GM12878 (cell line): ENCODE measurements at regions not wholly inside any gene's neighbourhood (a gene's known extent, or its start where the extent isn't known, plus 50 kb on each side); places are given as distances from the start of the nearest gene placed in this dataset.

ENCODE experiments used
- ATAC-seq: fragments of 200-7000 bp; cut with Tn5 transposase; 3 replicates; pipeline ENCODE4 v1.9.1; 2020; ENCODE audit warnings: mild to moderate bottlenecking, moderate library complexity
- BruUV-seq: library from RNA; stranded (reverse); fragments of 400-500 nt; replicated peaks from 2 replicates; lab custom pipeline; 2021; lab: Mats Ljungman, UMichigan
- CTCF ChIA-PET: fragments of 300-600 bp; sonication (Branson Sonifier 250); formaldehyde crosslinking; extraction: SDS; loops from one replicate; lab custom pipeline; 2021; ENCODE audit warnings: inconsistent platforms; lab: Yijun Ruan, JAX
- POLR2A ChIA-PET: fragments of 350-600 bp; formaldehyde crosslinking; extraction: SDS; loops from one replicate; lab custom pipeline; 2021; ENCODE audit warnings: inconsistent platforms; lab: Charles Lee
- RAD21 ChIA-PET: fragments of 300-600 bp; sonication (Branson Sonifier 250); formaldehyde crosslinking; loops from one replicate; lab custom pipeline; 2023; ENCODE audit warnings: antibody characterized with exemption; ENCODE audit not compliant: unreplicated experiment; lab: Charles Lee
- SMC1A ChIA-PET: fragments of 300-600 bp; sonication (Branson Sonifier 250); formaldehyde crosslinking; loops from one replicate; lab custom pipeline; 2023; ENCODE audit not compliant: unreplicated experiment, uncharacterized antibody; lab: Charles Lee
- DNase-seq: peaks from one replicate; pipeline ENCODE4 v3.0.0-alpha.2; 2011; ENCODE audit warnings: low read depth, low spot score
- FAIRE-seq: peaks from 3 replicates; lab custom pipeline; 2011; peaks lifted over from hg19 to GRCh38; lab: Jason Lieb, UNC
- H2AFZ ChIP-seq: 2 replicates; pipeline ENCODE4 v1.6.0; 2011; ENCODE audit warnings: low read depth, low read length, control low read depth; ENCODE audit not compliant: control insufficient read depth
- H3K27ac ChIP-seq: 2 replicates; pipeline ENCODE4 v1.5.1; 2011; ENCODE audit warnings: control low read depth; ENCODE audit not compliant: control insufficient read depth, insufficient read depth
- H3K27me3 ChIP-seq, 2 experiments: replicated peaks in 1 of 2; 2 replicates each; pipeline versions ENCODE4 v1.6.0 to v1.6.1; 2011; ENCODE audit warnings: low read length in 1 of 2; ENCODE audit not compliant: control insufficient read depth in 2 of 2, insufficient read depth in 2 of 2
- H3K36me3 ChIP-seq, 2 experiments: 2 replicates each; pipeline ENCODE4 v1.5.1; 2011; ENCODE audit warnings: low read length in 1 of 2; ENCODE audit not compliant: control insufficient read depth in 2 of 2, insufficient read depth in 2 of 2
- H3K4me1 ChIP-seq: 2 replicates; pipeline ENCODE4 v1.6.1; 2011; ENCODE audit warnings: mild to moderate bottlenecking, low read length, moderate library complexity, mixed read lengths; ENCODE audit not compliant: control insufficient read depth, insufficient read depth
- H3K4me2 ChIP-seq: 2 replicates; pipeline ENCODE4 v1.6.0; 2011; ENCODE audit warnings: control low read depth; ENCODE audit not compliant: control insufficient read depth, insufficient read depth
- H3K4me3 ChIP-seq: fragments of 200-600 bp; sonication (generic); 2 replicates; pipeline ENCODE4 v1.5.1; 2016
- H3K79me2 ChIP-seq: 2 replicates; pipeline ENCODE4 v1.6.0; 2011; ENCODE audit warnings: low read length; ENCODE audit not compliant: control insufficient read depth, insufficient read depth
- H3K9ac ChIP-seq: 2 replicates; pipeline ENCODE4 v1.8.0; 2011; ENCODE audit warnings: low read length, control low read depth, mixed read lengths; ENCODE audit not compliant: control insufficient read depth, insufficient read depth
- H3K9me3 ChIP-seq: replicated peaks from 3 replicates; pipeline ENCODE4 v1.5.1; 2011; ENCODE audit warnings: mild to moderate bottlenecking, low read length; ENCODE audit not compliant: control insufficient read depth, insufficient read depth
- H4K20me1 ChIP-seq: 2 replicates; pipeline ENCODE4 v1.6.0; 2011; ENCODE audit not compliant: control insufficient read depth, insufficient read depth
- ATF2 ChIP-seq: IDR thresholded peaks from 2 replicates; pipeline ENCODE4 v1.6.1; 2012; ENCODE audit warnings: low read length, inconsistent platforms
- JUND ChIP-seq: IDR thresholded peaks from 2 replicates; pipeline ENCODE4 v1.6.1; 2012; ENCODE audit warnings: low read depth, mild to moderate bottlenecking, low read length, improper control_type of control experiment, moderate library complexity
- MXI1 ChIP-seq: fragments of 150-350 bp; IDR thresholded peaks from 2 replicates; pipeline ENCODE4 v1.6.1; 2011; ENCODE audit warnings: low read depth, mild to moderate bottlenecking, inconsistent platforms, low read length, improper control_type of control experiment
- PML ChIP-seq: IDR thresholded peaks from 2 replicates; pipeline ENCODE4 v1.6.1; 2012; ENCODE audit warnings: low read length, inconsistent platforms
- POU2F2 ChIP-seq: IDR thresholded peaks from 3 replicates; pipeline ENCODE4 v1.6.1; 2011; ENCODE audit warnings: low read depth, mild to moderate bottlenecking, low read length, borderline replicate concordance
- PRDM15 ChIP-seq: fragments of 450-650 bp; formaldehyde crosslinking; IDR thresholded peaks from 2 replicates; pipeline ENCODE4 v1.4.0; 2020; ENCODE audit warnings: mild to moderate bottlenecking, moderate library complexity
- RAD51 ChIP-seq: fragments of 450-650 bp; IDR thresholded peaks from 2 replicates; pipeline ENCODE4 v1.6.1; 2016; ENCODE audit warnings: moderate library complexity, mild to moderate bottlenecking, inconsistent platforms
- RBBP5 ChIP-seq: fragments of 200-600 bp; sonication (generic); conservative IDR thresholded peaks from 2 replicates; pipeline ENCODE4 v1.6.1; 2016
- RCOR1 ChIP-seq: conservative IDR thresholded peaks from 2 replicates; pipeline ENCODE4 v1.6.1; 2012; ENCODE audit warnings: low read depth, low read length, improper control_type of control experiment
- SREBF1 ChIP-seq: IDR thresholded peaks from 2 replicates; pipeline ENCODE4 v1.6.1; 2012; ENCODE audit warnings: mild to moderate bottlenecking, low read length
- SREBF2 ChIP-seq: IDR thresholded peaks from 2 replicates; pipeline ENCODE4 v1.6.1; 2012; ENCODE audit warnings: mild to moderate bottlenecking, low read length
- TCF12 ChIP-seq: IDR thresholded peaks from 2 replicates; pipeline ENCODE4 v1.6.1; 2011; ENCODE audit warnings: low read depth, mild to moderate bottlenecking, low read length
- YBX1 ChIP-seq: fragments of 450-650 bp; IDR thresholded peaks from 2 replicates; pipeline ENCODE4 v1.6.1; 2016; ENCODE audit warnings: antibody characterized with exemption
- ZNF24 ChIP-seq: fragments of 450-650 bp; IDR thresholded peaks from 2 replicates; pipeline ENCODE4 v1.6.1; 2017; ENCODE audit warnings: antibody characterized with exemption, mild to moderate bottlenecking
- ZNF622 ChIP-seq: fragments of 450-650 bp; IDR thresholded peaks from 2 replicates; pipeline ENCODE4 v1.6.1; 2017; ENCODE audit warnings: mild to moderate bottlenecking, inconsistent platforms
- ZSCAN29 ChIP-seq: fragments of 450-650 bp; IDR thresholded peaks from 2 replicates; pipeline ENCODE4 v1.6.1; 2017; ENCODE audit warnings: mild to moderate bottlenecking, moderate library complexity
- WGBS: methylation state at CpG from one replicate; pipeline ENCODE4 v1.1.6; 2016; ENCODE audit warnings: low lambda C conversion rate; ENCODE audit not compliant: insufficient replicate concordance, insufficient coverage; ENCODE audit errors: missing lambda C conversion rate; 5-methylcytosine and 5-hydroxymethylcytosine counted together
- in situ Hi-C: fragments of 300-500 bp; cut with MboI; formaldehyde crosslinking; loops from 9 replicates; pipeline ENCODE4 v1.14.3; 2018; ENCODE audit warnings: mixed read lengths
- intact Hi-C: fragments of 100-400 bp; cut with micrococcal nuclease; formaldehyde crosslinking; loops from one replicate; pipeline ENCODE4 v1.14.2; 2022; ENCODE audit not compliant: unreplicated experiment

- no peak overlapping the region for H3K4me2 ChIP-seq
- no peaks in the 10 kb centered on the region for H3K36me3 ChIP-seq
- no peak overlapping the region for H3K27ac ChIP-seq
- intact Hi-C loops = no loop called here
- no peaks in the 10 kb centered on the region for H3K27me3 ChIP-seq
- ChIA-PET SMC1A (no interaction called here), RAD21 (no interaction called here), CTCF (no interaction called here), POLR2A (no interaction called here)
- H3K4me1 ChIP-seq = no peaks in the 10 kb centered on the region
- H3K9me3 ChIP-seq = no peaks in the 10 kb centered on the region
- no peak for FAIRE-seq
- TF ChIP-seq PRDM15 (CRISPR knock-in tag) (no peak), TCF12 (no peak), ATF2 (no peak), YBX1 (no peak), RAD51 (no peak), MXI1 (no peak), ZSCAN29 (no peak), ZNF24 (no peak), PML (no peak), RBBP5 (no peak), RCOR1 (no peak), SREBF2 (no peak), JUND (no peak), POU2F2 (no peak), SREBF1 (no peak), ZNF622 (no peak)
- no peak overlapping the region for H3K9ac ChIP-seq
- no peak for ATAC-seq
- no TSS peak for BruUV-seq
- H3K79me2 ChIP-seq = no peaks in the 10 kb centered on the region
- no peak for DNase-seq
- H2AFZ ChIP-seq = no peak overlapping the region
- H3K4me3 ChIP-seq = no peak overlapping the region
- H4K20me1 ChIP-seq = no peaks in the 10 kb centered on the region
- WGBS = 0% methylated on average over 3 of the region's 3 CpGs
- in situ Hi-C loops = no loop called here
Measured at GRCh38 chr3:5974630-5975322, 787.3 kb downstream of the EDEM1 start.
